ENCODE measurements at regions not wholly inside any gene's neighbourhood (a gene's known extent, or its start where the extent isn't known, plus 50 kb on each side); places are given as distances from the start of the nearest gene placed in this dataset.

GRCh38 chr2:222146488-222146887, 152.3 kb downstream of the PAX3 start:
- no peak for TF ChIP-seq JUND (IDR thresholded peaks at IDR 0.05; ENCODE audit: low read depth)
- in situ Hi-C loops (cut with HindIII; ENCODE audit: low pct_unique_long_range_greater_than_20kb, low sequenced_read_pairs): no loop called here
- DNase-seq (ENCODE audit: low read depth in 1 of 2, low spot score in 1 of 2): no peak

- in situ Hi-C loops (cut with HindIII; ENCODE audit: low pct_unique_long_range_greater_than_20kb, low sequenced_read_pairs): no loop called here
- no peak for TF ChIP-seq JUND (IDR thresholded peaks at IDR 0.05; ENCODE audit: low read depth)
These were observed 156.8 kb downstream of the PAX3 start for GRCh38 chr2:222142027-222142426.

DNA sequence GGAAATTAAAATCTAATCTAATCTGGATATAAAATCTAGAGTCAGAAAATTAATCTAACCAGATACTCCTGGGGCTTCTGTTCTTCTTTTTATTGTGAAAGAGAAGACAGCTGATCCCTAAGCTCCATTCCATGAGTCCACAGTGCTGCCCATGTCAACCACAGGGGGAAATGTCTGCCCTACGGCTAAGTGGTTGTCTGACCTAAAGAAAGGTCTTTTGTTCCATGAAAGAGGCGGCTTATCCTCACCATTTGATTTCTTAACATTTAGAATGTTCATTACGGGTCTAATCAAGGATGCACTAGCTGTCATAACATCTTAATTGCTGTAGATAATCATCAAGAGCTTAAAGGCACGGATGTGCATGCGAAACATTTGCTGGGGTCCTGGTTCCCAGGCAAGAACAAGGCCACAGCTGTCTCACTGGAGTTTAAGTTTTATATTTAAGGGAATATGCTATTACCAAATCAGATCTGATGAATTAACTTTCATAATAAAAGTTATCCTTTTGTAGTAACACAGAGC, 162.6 kb downstream of the PAX3 start:
- TF ChIP-seq JUND (IDR thresholded peaks at IDR 0.05; ENCODE audit: low read depth): no peak
- in situ Hi-C loops (cut with HindIII; ENCODE audit: low pct_unique_long_range_greater_than_20kb, low sequenced_read_pairs): no loop called here

More at GRCh38 chr2:222142027-222142426, 156.8 kb downstream of the PAX3 start:
- no peak for DNase-seq (ENCODE audit: low read depth in 1 of 2, low spot score in 1 of 2)

GRCh38 chr2:222134654-222135053, 164.1 kb downstream of the PAX3 start:
- TF ChIP-seq JUND (IDR thresholded peaks at IDR 0.05; ENCODE audit: low read depth): no peak
- DNase-seq (ENCODE audit: low read depth in 1 of 2, low spot score in 1 of 2): no peak
- in situ Hi-C loops (cut with HindIII; ENCODE audit: low pct_unique_long_range_greater_than_20kb, low sequenced_read_pairs): no loop called here

More for the DNA sequence above, 162.6 kb downstream of the PAX3 start:
- no peak for DNase-seq (ENCODE audit: low read depth in 1 of 2, low spot score in 1 of 2)

DNA sequence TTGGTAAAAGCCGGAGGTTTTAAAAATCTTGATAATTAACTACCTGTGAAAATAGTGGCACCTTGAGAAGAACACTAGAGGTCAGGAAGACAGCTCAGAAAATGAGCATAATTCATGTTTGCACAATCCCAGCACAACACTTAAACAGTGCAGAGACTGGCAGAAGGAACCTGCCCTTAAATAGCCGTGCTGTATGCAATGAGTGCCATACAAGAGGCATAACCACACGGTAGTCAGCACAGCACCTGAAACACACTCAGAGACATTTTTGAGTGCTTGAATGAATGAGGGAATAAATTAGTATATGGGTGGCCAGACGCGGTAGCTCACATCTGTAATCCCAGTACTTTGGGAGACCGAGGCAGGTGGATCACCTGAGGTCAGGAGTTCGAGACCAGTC, 164.9 kb downstream of the PAX3 start:
- no peak for DNase-seq (ENCODE audit: low read depth in 1 of 2, low spot score in 1 of 2)
- TF ChIP-seq JUND (IDR thresholded peaks at IDR 0.05; ENCODE audit: low read depth): no peak
- in situ Hi-C loops (cut with HindIII; ENCODE audit: low pct_unique_long_range_greater_than_20kb, low sequenced_read_pairs): no loop called here

- TF ChIP-seq JUND (IDR thresholded peaks at IDR 0.05; ENCODE audit: low read depth): no peak
- in situ Hi-C loops (cut with HindIII; ENCODE audit: low pct_unique_long_range_greater_than_20kb, low sequenced_read_pairs): no loop called here
- no peak for DNase-seq (ENCODE audit: low read depth in 1 of 2, low spot score in 1 of 2)
These were observed 167.9 kb downstream of the PAX3 start for GRCh38 chr2:222130855-222131254.

GRCh38 chr2:222127660-222128059, 171.1 kb downstream of the PAX3 start:
- no peak for DNase-seq (ENCODE audit: low read depth in 1 of 2, low spot score in 1 of 2)
- in situ Hi-C loops (cut with HindIII; ENCODE audit: low pct_unique_long_range_greater_than_20kb, low sequenced_read_pairs): no loop called here
- no peak for TF ChIP-seq JUND (IDR thresholded peaks at IDR 0.05; ENCODE audit: low read depth)

DNA sequence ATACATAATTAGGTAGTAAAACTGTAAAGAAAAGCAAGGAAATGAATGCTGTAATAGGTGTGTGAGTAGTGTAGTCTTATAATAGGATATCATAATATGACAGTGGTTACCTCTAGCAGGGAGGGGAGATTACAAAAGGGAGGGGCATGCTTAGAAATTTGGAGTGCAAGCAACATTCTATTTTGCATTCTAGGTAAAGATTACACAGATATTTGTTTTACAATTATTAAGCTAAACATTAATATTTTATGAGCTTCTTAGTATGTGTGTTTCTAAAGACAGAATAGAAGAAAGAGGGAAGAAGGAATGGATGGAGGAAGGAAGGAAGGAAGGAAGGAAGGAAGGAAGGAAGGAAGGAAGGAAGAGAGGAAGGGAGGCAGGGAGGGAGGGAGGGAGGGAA, 177.9 kb downstream of the PAX3 start:
- in situ Hi-C loops (cut with HindIII; ENCODE audit: low pct_unique_long_range_greater_than_20kb, low sequenced_read_pairs): no loop called here
- TF ChIP-seq JUND (IDR thresholded peaks at IDR 0.05; ENCODE audit: low read depth): no peak
- no peak for DNase-seq (ENCODE audit: low read depth in 1 of 2, low spot score in 1 of 2)

GRCh38 chr2:222115296-222115695, 183.5 kb downstream of the PAX3 start:
- in situ Hi-C loops (cut with HindIII; ENCODE audit: low pct_unique_long_range_greater_than_20kb, low sequenced_read_pairs): no loop called here
- TF ChIP-seq JUND (IDR thresholded peaks at IDR 0.05; ENCODE audit: low read depth): no peak
- DNase-seq (ENCODE audit: low read depth in 1 of 2, low spot score in 1 of 2): no peak

- no peak for DNase-seq (ENCODE audit: low read depth in 1 of 2, low spot score in 1 of 2)
- in situ Hi-C loops (cut with HindIII; ENCODE audit: low pct_unique_long_range_greater_than_20kb, low sequenced_read_pairs): no loop called here
- TF ChIP-seq JUND (IDR thresholded peaks at IDR 0.05; ENCODE audit: low read depth): no peak
These were observed 189.7 kb downstream of the PAX3 start for GRCh38 chr2:222108957-222109585.

- TF ChIP-seq JUND (IDR thresholded peaks at IDR 0.05; ENCODE audit: low read depth): no peak
- in situ Hi-C loops (cut with HindIII; ENCODE audit: low pct_unique_long_range_greater_than_20kb, low sequenced_read_pairs): no loop called here
These were observed 190.3 kb downstream of the PAX3 start for GRCh38 chr2:222108497-222108896.

GRCh38 chr2:222105046-222105445, 193.8 kb downstream of the PAX3 start:
- in situ Hi-C loops (cut with HindIII; ENCODE audit: low pct_unique_long_range_greater_than_20kb, low sequenced_read_pairs): no loop called here
- TF ChIP-seq JUND (IDR thresholded peaks at IDR 0.05; ENCODE audit: low read depth): no peak
- DNase-seq (ENCODE audit: low read depth in 1 of 2, low spot score in 1 of 2): no peak

More at GRCh38 chr2:222108497-222108896, 190.3 kb downstream of the PAX3 start:
- DNase-seq (ENCODE audit: low read depth in 1 of 2, low spot score in 1 of 2): no peak

- no peak for TF ChIP-seq JUND (IDR thresholded peaks at IDR 0.05; ENCODE audit: low read depth)
- DNase-seq (ENCODE audit: low read depth in 1 of 2, low spot score in 1 of 2): no peak
- in situ Hi-C loops (cut with HindIII; ENCODE audit: low pct_unique_long_range_greater_than_20kb, low sequenced_read_pairs): no loop called here
These were observed 196.0 kb downstream of the PAX3 start for GRCh38 chr2:222102575-222103349.

Measured in T47D (cell line).